Neuronal stem cell (in vitro differentiated cells): ENCODE measurements at regions not wholly inside any gene's neighbourhood (a gene's known extent, or its start where the extent isn't known, plus 50 kb on each side); places are given as distances from the start of the nearest gene placed in this dataset.

ENCODE experiments used
- DNase-seq: peaks from one replicate; pipeline ENCODE4 v3.0.0-alpha.2; 2013; ENCODE audit warnings: low spot score
- H2AFZ ChIP-seq: one replicate; pipeline ENCODE4 v1.6.1; 2013; ENCODE audit warnings: mild to moderate bottlenecking, low read length, inconsistent platforms
- H2AK5ac ChIP-seq: 2 replicates; pipeline ENCODE4 v1.6.1; 2013; ENCODE audit warnings: low read depth, mild to moderate bottlenecking, inconsistent platforms, low read length, moderate library complexity, mixed read lengths
- H2BK120ac ChIP-seq: 2 replicates; pipeline ENCODE4 v1.6.1; 2013; ENCODE audit warnings: low read depth, mild to moderate bottlenecking, inconsistent platforms, low read length, moderate library complexity, mixed read lengths
- H2BK12ac ChIP-seq: one replicate; pipeline ENCODE4 v1.6.1; 2013; ENCODE audit warnings: low read length, inconsistent platforms
- H2BK15ac ChIP-seq: 2 replicates; pipeline ENCODE4 v1.6.1; 2013; ENCODE audit warnings: mild to moderate bottlenecking, low read length, inconsistent platforms, mixed read lengths
- H2BK5ac ChIP-seq: one replicate; pipeline ENCODE4 v1.6.1; 2013; ENCODE audit warnings: inconsistent platforms, mild to moderate bottlenecking, low read length, moderate library complexity
- H3K14ac ChIP-seq: one replicate; pipeline ENCODE4 v1.6.1; 2013; ENCODE audit warnings: low read length, inconsistent platforms
- H3K18ac ChIP-seq: 2 replicates; pipeline ENCODE4 v1.6.1; 2013; ENCODE audit warnings: low read length, inconsistent platforms
- H3K23ac ChIP-seq: 2 replicates; pipeline ENCODE4 v1.6.1; 2013; ENCODE audit warnings: low read depth, mild to moderate bottlenecking, mixed read lengths, low read length, inconsistent platforms; ENCODE audit not compliant: poor library complexity
- H3K27ac ChIP-seq: replicated peaks from 3 replicates; pipeline ENCODE4 v1.5.1; 2013; ENCODE audit warnings: low read length, inconsistent platforms
- H3K27me3 ChIP-seq, 3 experiments: 2 replicates each; pipeline ENCODE4 v1.6.1; 2013; ENCODE audit warnings: low read length in 3 of 3, mild to moderate bottlenecking in 2 of 3, inconsistent platforms in 1 of 3, low read depth in 1 of 3, mixed read lengths in 1 of 3, moderate library complexity in 1 of 3; ENCODE audit not compliant: control insufficient read depth in 3 of 3, insufficient read depth in 3 of 3
- H3K36me3 ChIP-seq, 2 donors: replicated peaks in 1 of 2; 2 replicates each; pipeline ENCODE4 v1.6.1; 2013; ENCODE audit warnings: low read length in 2 of 2; ENCODE audit not compliant: control insufficient read depth in 2 of 2, insufficient read depth in 2 of 2
- H3K4ac ChIP-seq: 2 replicates; pipeline ENCODE4 v1.6.1; 2013; ENCODE audit warnings: inconsistent platforms, mild to moderate bottlenecking, low read length, moderate library complexity
- H3K4me1 ChIP-seq, 2 donors: 1 replicate in 1 of 2; 2 replicates in 1 of 2; pipeline ENCODE4 v1.6.1; 2013; ENCODE audit warnings: low read length in 2 of 2, low read depth in 1 of 2; ENCODE audit not compliant: control insufficient read depth in 2 of 2, insufficient read depth in 1 of 2
- H3K4me2 ChIP-seq: one replicate; pipeline ENCODE4 v1.6.1; 2013; ENCODE audit warnings: mild to moderate bottlenecking, low read length, inconsistent platforms; ENCODE audit not compliant: insufficient read depth, poor library complexity, severe bottlenecking
- H3K4me3 ChIP-seq, 2 donors: 2 replicates each; pipeline ENCODE4 v1.5.1; 2013; ENCODE audit warnings: low read length in 2 of 2, mild to moderate bottlenecking in 2 of 2, inconsistent platforms in 1 of 2, moderate library complexity in 1 of 2
- H3K79me1 ChIP-seq: one replicate; pipeline ENCODE4 v1.6.1; 2013; ENCODE audit warnings: low read depth, mild to moderate bottlenecking, inconsistent platforms, low read length, moderate library complexity
- H3K9ac ChIP-seq: one replicate; pipeline ENCODE4 v1.6.1; 2013; ENCODE audit warnings: mild to moderate bottlenecking, low read depth, low read length, inconsistent platforms; ENCODE audit not compliant: poor library complexity
- H3K9me3 ChIP-seq, 2 donors: replicated peaks in 1 of 2; 2 replicates each; pipeline versions ENCODE3 to v1.6.1; 2013; ENCODE audit warnings: low read length in 2 of 2, mild to moderate bottlenecking in 2 of 2, inconsistent platforms in 1 of 2, low read depth in 1 of 2, mixed read lengths in 1 of 2, moderate library complexity in 1 of 2; ENCODE audit not compliant: control insufficient read depth in 2 of 2, insufficient read depth in 1 of 2
- H4K8ac ChIP-seq: one replicate; pipeline ENCODE4 v1.6.1; 2013; ENCODE audit warnings: low read depth, mild to moderate bottlenecking, inconsistent platforms, low read length, moderate library complexity
- H4K91ac ChIP-seq: one replicate; pipeline ENCODE4 v1.6.1; 2013; ENCODE audit warnings: low read length, low read depth, mild to moderate bottlenecking, inconsistent platforms; ENCODE audit not compliant: poor library complexity
- WGBS, 2 donors: extraction: QIAGEN DNeasy Blood & Tissue Kit; methylation state at CpG; one replicate each; pipeline ENCODE4 v1.1.7; 2013; ENCODE audit warnings: missing lambda C conversion rate in 2 of 2, mixed read lengths in 1 of 2; ENCODE audit not compliant: insufficient read length in 2 of 2, insufficient replicate concordance in 1 of 2; ENCODE audit errors: extremely low coverage in 2 of 2; 5-methylcytosine and 5-hydroxymethylcytosine counted together

DNA sequence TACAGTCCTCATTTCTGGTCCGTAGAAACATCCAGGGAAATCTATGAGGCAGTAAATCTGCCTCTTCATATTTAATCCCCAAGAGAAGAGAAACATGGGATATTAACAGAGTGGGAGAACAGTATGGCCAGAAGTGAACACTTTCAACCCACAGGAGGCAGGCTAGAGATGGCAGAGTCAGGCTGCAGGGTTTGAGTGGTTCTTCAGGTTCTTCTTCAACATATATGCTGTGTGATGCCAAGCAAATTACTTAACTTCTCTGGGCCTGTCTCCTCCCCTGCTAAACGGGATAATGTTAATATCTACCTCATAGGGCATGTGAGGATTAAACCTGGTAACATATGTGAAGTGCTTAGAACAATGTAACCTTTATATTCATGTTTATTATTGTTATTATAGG lies 321.8 kb downstream of the PSAT1 start:
- Histone ChIP-seq H2AFZ (no peak overlapping the region), H3K9me3 (peaks cover 0 to 2% of the 10 kb centered on the region in 2 donors), H2BK5ac (no peak overlapping the region), H2BK120ac (no peak overlapping the region), H4K91ac (no peak overlapping the region), H3K23ac (no peak overlapping the region), H3K4me3 (no peak overlapping the region), H4K8ac (no peak overlapping the region), H3K4me2 (no peak overlapping the region), H3K27ac (no peak overlapping the region), H3K18ac (no peak overlapping the region), H3K9ac (no peak overlapping the region), H3K79me1 (no peaks in the 10 kb centered on the region), H3K4me1 (peaks cover 3 to 6% of the 10 kb centered on the region in 2 donors), H3K27me3 (no peaks in the 10 kb centered on the region), H3K4ac (no peak overlapping the region), H2AK5ac (no peak overlapping the region), H3K36me3 (no peaks in the 10 kb centered on the region), H3K14ac (no peak overlapping the region), H2BK15ac (no peak overlapping the region), H2BK12ac (no peak overlapping the region)
- no CpG with 5 or more reads among the region's 2 CpGs for WGBS, 2 donors
- no peak for DNase-seq

DNA sequence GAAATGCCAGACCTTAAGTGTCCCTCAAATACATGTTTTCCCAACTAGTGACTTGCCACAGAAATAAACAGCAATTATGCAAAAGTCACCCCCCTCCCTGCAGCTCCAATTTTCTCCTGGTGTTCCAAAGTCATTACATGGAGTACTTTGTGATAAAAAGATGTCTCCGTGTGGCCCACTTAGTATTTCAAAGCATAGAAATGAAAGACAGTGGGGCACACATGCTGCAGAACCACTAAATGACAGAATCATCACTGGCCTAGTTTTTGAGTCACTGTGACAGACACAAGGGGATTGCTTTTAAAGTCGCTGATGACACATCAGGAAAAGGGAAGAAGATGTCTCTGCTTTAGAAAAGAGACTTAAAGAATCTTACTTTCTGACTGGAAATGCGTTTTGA lies 323.4 kb downstream of the PSAT1 start:
- H3K4me1 ChIP-seq, result peaks cover 3 to 6% of the 10 kb centered on the region in 2 donors
- no peak overlapping the region for H3K4me2 ChIP-seq
- no peak overlapping the region for H3K27ac ChIP-seq
- no peaks in the 10 kb centered on the region for H3K27me3 ChIP-seq
- H3K4ac ChIP-seq, result no peak overlapping the region
- H3K18ac ChIP-seq, result no peak overlapping the region
- H4K8ac ChIP-seq, result no peak overlapping the region
- no peak overlapping the region for H2BK15ac ChIP-seq
- no peak overlapping the region for H3K14ac ChIP-seq
- DNase-seq, result no peak
- no peak overlapping the region for H3K9ac ChIP-seq
- H2AFZ ChIP-seq, result no peak overlapping the region
- H2AK5ac ChIP-seq, result no peak overlapping the region
- no peak overlapping the region for H3K23ac ChIP-seq
- no CpG with 5 or more reads among the region's 3 CpGs for WGBS, 2 donors
- no peaks in the 10 kb centered on the region for H3K36me3 ChIP-seq
- no peak overlapping the region for H2BK12ac ChIP-seq
- H3K79me1 ChIP-seq, result no peaks in the 10 kb centered on the region
- peaks cover 0 to 2% of the 10 kb centered on the region in 2 donors for H3K9me3 ChIP-seq
- no peak overlapping the region for H4K91ac ChIP-seq
- no peak overlapping the region for H3K4me3 ChIP-seq
- no peak overlapping the region for H2BK120ac ChIP-seq
- no peak overlapping the region for H2BK5ac ChIP-seq

- no peak overlapping the region for H3K14ac ChIP-seq
- H3K9ac ChIP-seq, result no peak overlapping the region
- peaks cover 3 to 6% of the 10 kb centered on the region in 2 donors for H3K4me1 ChIP-seq
- whole genome bisulfite sequencing, 2 donors, result no CpG with 5 or more reads among the region's 5 CpGs
- H3K27me3 ChIP-seq, result no peaks in the 10 kb centered on the region
- H2BK5ac ChIP-seq, result no peak overlapping the region
- H2BK120ac ChIP-seq, result no peak overlapping the region
- H3K36me3 ChIP-seq, result no peaks in the 10 kb centered on the region
- no peak overlapping the region for H2AK5ac ChIP-seq
- H3K18ac ChIP-seq, result no peak overlapping the region
- H2BK15ac ChIP-seq, result no peak overlapping the region
- DNase-seq, result no peak
- no peak overlapping the region for H4K8ac ChIP-seq
- no peak overlapping the region for H3K23ac ChIP-seq
- no peak overlapping the region for H2BK12ac ChIP-seq
- H3K4me3 ChIP-seq, result no peak overlapping the region
- no peak overlapping the region for H3K4ac ChIP-seq
- H3K4me2 ChIP-seq, result no peak overlapping the region
- H2AFZ ChIP-seq, result no peak overlapping the region
- H3K79me1 ChIP-seq, result no peaks in the 10 kb centered on the region
- peaks cover 0 to 2% of the 10 kb centered on the region in 2 donors for H3K9me3 ChIP-seq
- no peak overlapping the region for H4K91ac ChIP-seq
- H3K27ac ChIP-seq, result no peak overlapping the region
Observed at GRCh38 chr9:78620764-78621163, 323.8 kb downstream of the PSAT1 start.

- Histone ChIP-seq H2BK15ac (no peak overlapping the region), H3K9ac (no peak overlapping the region), H3K14ac (no peak overlapping the region), H3K4me2 (no peak overlapping the region), H3K79me1 (no peaks in the 10 kb centered on the region), H3K27me3 (no peaks in the 10 kb centered on the region), H3K4me3 (no peak overlapping the region), H3K23ac (no peak overlapping the region), H2BK120ac (no peak overlapping the region), H2BK5ac (no peak overlapping the region), H3K18ac (peak overlapping the region; percentile 41), H2BK12ac (no peak overlapping the region), H3K9me3 (peaks cover 0 to 2% of the 10 kb centered on the region in 2 donors), H2AFZ (peak overlapping the region; percentile 33), H3K27ac (no peak overlapping the region), H3K4me1 (peaks cover 3 to 6% of the 10 kb centered on the region in 2 donors), H4K8ac (no peak overlapping the region), H4K91ac (no peak overlapping the region), H3K36me3 (no peaks in the 10 kb centered on the region), H3K4ac (no peak overlapping the region), H2AK5ac (no peak overlapping the region)
- DNase-seq, result no peak
- no CpG with 5 or more reads among the region's 2 CpGs for WGBS, 2 donors
Observed at GRCh38 chr9:78622126-78622525, 325.2 kb downstream of the PSAT1 start.
